ENCODE measurements at regions not wholly inside any gene's neighbourhood (a gene's known extent, or its start where the extent isn't known, plus 50 kb on each side); places are given as distances from the start of the nearest gene placed in this dataset.

GRCh38 chr20:7087803-7088202 lies 320.3 kb downstream of the BMP2 start:
- TF ChIP-seq CTCF (IDR thresholded peaks at IDR 0.05; ENCODE audit: borderline replicate concordance, extremely low read depth, low read length, poor library complexity, severe bottlenecking) (no peak), EZH2 (IDR thresholded peaks at IDR 0.05; ENCODE audit: borderline replicate concordance, low read depth, low read length, severe bottlenecking) (no peak)

All from DND-41 (cell line).